Activated CD4-positive, alpha-beta T cell treated with anti-CD3 and anti-CD28 coated beads, Interleukin-2, amount 10 ng/mL, durations not matched to agents 24 days and 14 days (primary cell): ENCODE measurements at regions not wholly inside any gene's neighbourhood (a gene's known extent, or its start where the extent isn't known, plus 50 kb on each side); places are given as distances from the start of the nearest gene placed in this dataset.
A peak's percentile ranks its signal among the peaks of the same experiment; 100 is the strongest.

Experiments
- DNase-seq: peaks from one replicate; pipeline ENCODE4 v3.0.0; 2022
- H3K27ac Mint-ChIP-seq: one replicate; pipeline ENCODE4 v1.8.0; 2022; ENCODE audit warnings: mild to moderate bottlenecking, mixed read lengths
- H3K27me3 Mint-ChIP-seq: one replicate; pipeline ENCODE4 v1.8.0; 2022; ENCODE audit warnings: mixed read lengths
- H3K36me3 Mint-ChIP-seq: one replicate; pipeline ENCODE4 v1.8.0; 2022; ENCODE audit warnings: low read depth, mild to moderate bottlenecking, mixed read lengths
- H3K4me1 Mint-ChIP-seq: one replicate; pipeline ENCODE4 v1.8.0; 2021; ENCODE audit warnings: mixed read lengths
- H3K4me3 Mint-ChIP-seq: one replicate; pipeline ENCODE4 v1.8.0; 2022; ENCODE audit warnings: mild to moderate bottlenecking, moderate library complexity, mixed read lengths
- H3K9me3 Mint-ChIP-seq: one replicate; pipeline ENCODE4 v1.8.0; 2021; ENCODE audit warnings: mixed read lengths
- intact Hi-C: fragments of 100-400 bp; cut with micrococcal nuclease; formaldehyde crosslinking; loops from one replicate; pipeline ENCODE4 v1.15.1; 2023

DNA sequence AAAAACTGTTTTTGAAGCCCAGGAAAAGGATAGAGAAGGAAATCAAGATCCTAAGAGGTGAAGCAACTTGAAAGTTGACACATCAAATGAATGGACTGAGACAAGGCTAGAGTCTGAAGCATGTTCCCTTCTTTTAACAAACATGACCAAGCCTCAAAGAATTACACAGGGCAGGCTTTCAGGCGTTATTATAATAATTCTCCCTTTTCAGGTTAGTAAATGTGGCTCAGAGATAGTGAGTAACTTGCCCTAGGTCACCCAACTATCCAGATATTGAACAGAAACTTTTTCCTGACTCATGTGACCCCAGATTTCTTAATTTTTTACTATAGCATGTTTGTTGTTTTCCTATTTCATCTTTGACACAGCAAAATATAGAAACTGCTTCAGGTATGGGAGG, 91.7 kb downstream of the PPP1R2C start:
- H3K9me3 Mint-ChIP-seq, result no peaks in the 10 kb centered on the region
- no peak overlapping the region for H3K4me3 Mint-ChIP-seq
- H3K27me3 Mint-ChIP-seq, result no peaks in the 10 kb centered on the region
- no peaks in the 10 kb centered on the region for H3K4me1 Mint-ChIP-seq
- intact Hi-C loops, result no loop called here
- H3K36me3 Mint-ChIP-seq, result no peaks in the 10 kb centered on the region
- no peak overlapping the region for H3K27ac Mint-ChIP-seq
- no peak for DNase-seq

DNA sequence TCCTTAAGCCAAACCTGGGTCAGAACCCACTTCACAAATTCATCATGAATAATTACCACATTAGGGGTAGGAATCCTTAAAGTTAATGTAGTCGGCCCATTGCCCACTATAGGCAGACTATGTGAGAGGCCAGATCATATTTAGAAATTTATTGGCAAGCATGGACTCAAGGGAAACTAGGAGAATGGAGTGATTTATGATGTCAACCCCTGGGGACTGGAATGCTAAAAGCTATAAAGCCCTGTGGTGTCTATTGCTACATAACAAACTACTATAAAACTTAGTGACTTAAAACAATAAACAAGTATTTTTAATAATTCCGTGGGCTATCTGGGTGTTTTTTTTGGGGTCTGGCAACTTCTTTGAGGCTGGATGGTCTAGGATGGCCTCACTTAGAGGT, 93.9 kb downstream of the PPP1R2C start:
- no peaks in the 10 kb centered on the region for H3K36me3 Mint-ChIP-seq

DNA sequence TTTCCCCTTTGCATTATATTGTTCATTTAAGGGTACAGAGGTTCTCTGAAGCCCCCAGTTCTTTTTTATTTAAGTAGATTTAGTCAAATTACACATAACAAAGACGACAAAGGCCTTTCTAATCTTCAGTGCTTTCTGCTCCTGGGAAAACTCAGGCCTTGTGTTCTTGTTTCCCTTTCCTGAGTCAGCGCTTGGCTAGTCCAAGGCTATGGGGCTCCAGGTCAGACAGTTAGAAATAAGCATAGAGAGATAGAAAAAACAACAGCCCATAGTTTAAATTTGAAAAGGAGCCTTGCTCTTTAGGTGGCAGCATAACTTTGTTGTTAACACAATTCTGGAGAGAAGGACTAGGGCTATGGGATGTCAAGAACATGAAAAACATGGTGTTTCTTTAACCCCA, 97.3 kb downstream of the PPP1R2C start:
- no peaks in the 10 kb centered on the region for H3K9me3 Mint-ChIP-seq
- no peaks in the 10 kb centered on the region for H3K27me3 Mint-ChIP-seq
- no peaks in the 10 kb centered on the region for H3K4me1 Mint-ChIP-seq
- no peak overlapping the region for H3K4me3 Mint-ChIP-seq
- intact Hi-C loops, result no loop called here
- H3K36me3 Mint-ChIP-seq, result no peaks in the 10 kb centered on the region
- no peak for DNase-seq
- no peak overlapping the region for H3K27ac Mint-ChIP-seq

More for the DNA sequence above, 93.9 kb downstream of the PPP1R2C start:
- DNase-seq, result no peak
- Mint-ChIP-seq H3K4me3 (no peak overlapping the region), H3K27ac (no peak overlapping the region), H3K27me3 (no peaks in the 10 kb centered on the region), H3K4me1 (no peaks in the 10 kb centered on the region), H3K9me3 (no peaks in the 10 kb centered on the region)
- intact Hi-C loops, result no loop called here

DNA sequence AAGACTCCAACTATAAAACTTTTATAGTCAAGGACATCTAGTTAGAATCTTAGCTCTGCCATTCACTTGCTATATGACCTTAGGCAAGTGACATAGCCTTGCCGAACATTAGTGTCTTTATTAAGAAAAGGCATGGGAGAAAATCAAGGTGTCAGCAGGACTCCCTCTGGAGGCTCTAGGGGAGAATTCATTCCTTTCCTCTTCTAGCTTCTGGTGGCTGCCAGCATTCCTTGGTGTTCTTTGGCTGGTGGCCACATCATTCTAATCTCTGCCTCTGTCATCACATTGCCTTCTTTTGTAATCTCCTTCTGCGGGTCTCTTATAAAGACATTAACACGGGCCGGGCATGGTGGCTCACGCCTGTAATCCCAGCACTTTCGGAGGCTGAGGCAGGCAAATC, 99.8 kb downstream of the PPP1R2C start:
- H3K4me1 Mint-ChIP-seq, result no peaks in the 10 kb centered on the region
- no peaks in the 10 kb centered on the region for H3K36me3 Mint-ChIP-seq
- intact Hi-C loops, result no loop called here
- no peaks in the 10 kb centered on the region for H3K27me3 Mint-ChIP-seq
- H3K27ac Mint-ChIP-seq, result no peak overlapping the region
- DNase-seq, result no peak
- H3K4me3 Mint-ChIP-seq, result no peak overlapping the region
- H3K9me3 Mint-ChIP-seq, result no peaks in the 10 kb centered on the region

DNA sequence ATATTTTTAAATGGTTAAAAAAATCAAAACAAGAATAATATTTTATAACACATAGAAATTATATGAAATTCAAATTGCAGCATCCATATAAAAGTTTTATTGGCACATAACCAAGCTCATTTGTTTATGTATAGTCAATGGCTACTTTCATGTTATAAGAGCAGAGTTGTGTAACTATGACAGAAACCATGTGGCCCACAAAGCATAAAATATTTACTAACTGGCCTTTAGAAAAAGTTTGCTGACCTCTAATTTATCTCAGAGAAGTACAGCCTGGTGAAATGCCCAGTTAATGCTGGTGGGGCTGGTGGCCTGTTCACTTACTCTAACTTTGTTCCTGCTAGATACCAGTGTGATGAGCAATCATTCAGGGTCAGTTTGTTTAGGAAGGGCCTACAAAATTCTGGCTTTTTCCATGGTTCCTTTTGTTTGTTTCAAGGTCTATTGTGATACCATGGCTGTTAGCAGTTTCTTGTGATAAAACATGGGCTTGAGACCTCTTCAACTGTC, 104.6 kb downstream of the PPP1R2C start:
- Mint-ChIP-seq H3K36me3 (no peaks in the 10 kb centered on the region), H3K9me3 (peaks cover 5% of the 10 kb centered on the region), H3K27me3 (no peaks in the 10 kb centered on the region), H3K4me1 (no peaks in the 10 kb centered on the region), H3K4me3 (no peak overlapping the region), H3K27ac (no peak overlapping the region)
- DNase-seq, result no peak
- intact Hi-C loops, result no loop called here

DNA sequence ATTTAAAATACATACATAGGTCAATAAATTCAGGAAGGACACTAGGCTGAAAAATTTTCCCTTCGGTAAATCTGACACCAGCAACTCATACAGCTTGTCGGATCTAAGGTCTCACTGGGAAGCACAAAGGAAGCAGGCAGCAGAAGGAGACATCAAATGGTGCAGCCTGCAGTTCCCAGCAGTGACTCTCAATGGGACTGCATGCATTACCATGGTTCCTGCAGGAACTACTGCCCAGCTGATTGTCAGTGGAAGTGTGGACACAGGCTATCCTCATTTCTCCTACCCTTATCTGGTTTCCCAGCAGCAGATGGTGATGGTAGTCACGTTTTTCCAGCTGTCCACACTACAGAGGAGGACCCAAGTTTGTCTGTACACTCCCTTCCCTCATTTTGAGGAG, 113.3 kb downstream of the PPP1R2C start:
- Mint-ChIP-seq H3K4me3 (no peak overlapping the region), H3K27ac (no peak overlapping the region), H3K4me1 (no peaks in the 10 kb centered on the region), H3K9me3 (no peaks in the 10 kb centered on the region), H3K36me3 (no peaks in the 10 kb centered on the region), H3K27me3 (no peaks in the 10 kb centered on the region)
- intact Hi-C loops, result no loop called here
- DNase-seq, result no peak

DNA sequence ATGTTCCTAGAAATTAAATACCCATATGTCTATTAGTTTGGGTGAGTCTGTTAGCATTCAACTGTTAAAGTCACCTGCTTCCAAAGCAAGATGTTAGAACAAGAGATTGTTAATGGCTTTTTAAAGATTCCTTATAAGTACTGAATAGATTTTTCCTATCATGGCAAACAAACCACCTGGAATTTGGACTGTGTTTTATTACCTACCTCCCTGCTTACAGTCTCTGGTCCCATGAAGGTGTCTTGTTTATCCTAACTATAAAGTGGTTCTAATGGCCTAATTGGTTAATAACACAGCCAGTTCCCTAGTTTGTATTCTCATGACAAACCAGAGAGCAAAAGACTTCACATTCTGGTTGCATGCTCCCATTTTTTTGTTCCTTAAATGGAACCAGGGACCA, 149.5 kb downstream of the PPP1R2C start:
- H3K27me3 Mint-ChIP-seq, result no peaks in the 10 kb centered on the region
- no peaks in the 10 kb centered on the region for H3K36me3 Mint-ChIP-seq
- H3K4me1 Mint-ChIP-seq, result no peaks in the 10 kb centered on the region
- H3K9me3 Mint-ChIP-seq, result peaks cover 4% of the 10 kb centered on the region
- no peak overlapping the region for H3K27ac Mint-ChIP-seq
- intact Hi-C loops, result no loop called here
- H3K4me3 Mint-ChIP-seq, result no peak overlapping the region
- DNase-seq, result no peak

DNA sequence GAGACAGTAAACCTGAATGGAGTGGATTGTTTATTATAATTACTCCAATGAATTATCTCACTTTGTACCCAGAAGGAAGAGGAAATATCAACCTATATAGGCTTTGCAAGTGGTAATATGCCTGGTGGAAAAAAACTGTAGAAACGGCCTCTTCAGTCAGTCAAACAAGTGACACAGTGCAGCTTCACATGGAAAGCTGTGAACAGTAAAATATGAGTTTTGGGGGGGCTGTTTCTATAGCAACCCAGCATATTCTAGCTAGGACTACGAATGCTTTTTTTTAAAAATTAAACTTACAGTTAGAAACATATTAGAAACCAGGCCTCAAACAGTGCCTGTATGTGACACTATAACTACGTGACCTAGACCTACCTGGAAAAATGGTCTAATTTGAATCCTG, 150.1 kb downstream of the PPP1R2C start:
- Mint-ChIP-seq H3K4me3 (no peak overlapping the region), H3K27me3 (no peaks in the 10 kb centered on the region), H3K9me3 (peaks cover 4% of the 10 kb centered on the region), H3K27ac (no peak overlapping the region), H3K36me3 (no peaks in the 10 kb centered on the region), H3K4me1 (no peaks in the 10 kb centered on the region)
- intact Hi-C loops, result no loop called here
- DNase-seq, result no peak

DNA sequence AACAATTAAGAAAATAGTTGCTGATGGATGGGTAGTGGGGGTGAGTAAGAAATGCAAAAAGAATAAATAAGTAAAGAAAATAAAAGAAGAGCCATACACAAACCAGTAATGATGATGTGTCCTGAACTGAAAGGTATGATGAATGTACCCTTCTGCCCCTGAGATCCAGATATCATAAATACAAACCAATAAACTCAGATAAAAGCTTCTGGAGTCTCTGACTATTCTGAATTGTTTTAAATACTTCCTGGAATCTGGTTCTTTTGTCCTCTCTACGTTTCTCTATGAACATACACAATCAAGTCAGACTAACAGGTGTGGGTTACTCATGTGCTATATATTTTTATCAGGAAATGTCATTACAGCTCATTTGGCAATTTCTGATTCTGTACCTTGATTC, 153.4 kb downstream of the PPP1R2C start:
- Mint-ChIP-seq H3K36me3 (no peaks in the 10 kb centered on the region), H3K4me1 (no peaks in the 10 kb centered on the region), H3K27ac (no peak overlapping the region), H3K27me3 (no peaks in the 10 kb centered on the region), H3K4me3 (no peak overlapping the region), H3K9me3 (no peaks in the 10 kb centered on the region)
- intact Hi-C loops, result no loop called here
- no peak for DNase-seq

DNA sequence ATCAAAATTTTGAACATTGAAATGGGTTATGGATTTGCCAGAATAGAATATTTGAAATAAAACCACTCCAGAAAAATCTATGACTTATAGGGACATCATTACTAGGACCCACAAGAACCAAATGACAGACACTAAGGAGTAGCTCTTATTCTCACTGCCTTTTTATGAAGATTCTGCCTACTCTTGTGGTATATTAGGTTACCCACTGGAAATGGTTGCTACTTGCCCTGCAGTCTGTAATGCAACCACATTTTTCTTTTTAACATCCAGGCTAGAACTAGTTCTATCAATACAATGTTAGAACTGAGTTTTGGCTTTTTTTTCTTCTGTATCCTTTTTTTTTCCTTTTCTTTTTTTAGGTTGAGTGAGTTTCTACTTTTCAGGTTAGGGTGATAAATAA, 158.9 kb downstream of the PPP1R2C start:
- no peak for DNase-seq
- H3K27ac Mint-ChIP-seq, result no peak overlapping the region
- H3K4me3 Mint-ChIP-seq, result no peak overlapping the region
- intact Hi-C loops, result no loop called here
- H3K27me3 Mint-ChIP-seq, result no peaks in the 10 kb centered on the region
- no peaks in the 10 kb centered on the region for H3K36me3 Mint-ChIP-seq
- peaks cover 5% of the 10 kb centered on the region for H3K4me1 Mint-ChIP-seq
- H3K9me3 Mint-ChIP-seq, result no peaks in the 10 kb centered on the region

DNA sequence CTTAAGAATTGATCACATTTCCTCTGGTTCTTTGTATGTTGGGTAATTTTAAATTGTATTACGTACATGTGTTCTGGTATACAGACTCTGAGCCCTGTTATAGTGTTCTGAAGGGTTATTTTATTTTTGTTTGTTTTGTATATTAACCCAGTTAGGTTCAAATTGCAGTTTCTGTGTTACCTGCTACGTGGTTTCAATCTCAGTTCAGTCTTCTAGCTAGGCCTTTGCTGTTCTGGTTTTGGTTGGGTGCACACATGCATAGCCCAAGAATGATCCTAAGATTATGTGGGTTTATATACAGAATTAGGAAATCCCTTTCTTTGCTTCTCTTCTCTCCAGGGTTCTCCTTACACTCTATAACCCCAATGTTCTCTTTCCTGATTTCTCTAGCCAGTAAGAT, 161.0 kb downstream of the PPP1R2C start:
- no peaks in the 10 kb centered on the region for H3K27me3 Mint-ChIP-seq
- H3K27ac Mint-ChIP-seq, result no peak overlapping the region

DNA sequence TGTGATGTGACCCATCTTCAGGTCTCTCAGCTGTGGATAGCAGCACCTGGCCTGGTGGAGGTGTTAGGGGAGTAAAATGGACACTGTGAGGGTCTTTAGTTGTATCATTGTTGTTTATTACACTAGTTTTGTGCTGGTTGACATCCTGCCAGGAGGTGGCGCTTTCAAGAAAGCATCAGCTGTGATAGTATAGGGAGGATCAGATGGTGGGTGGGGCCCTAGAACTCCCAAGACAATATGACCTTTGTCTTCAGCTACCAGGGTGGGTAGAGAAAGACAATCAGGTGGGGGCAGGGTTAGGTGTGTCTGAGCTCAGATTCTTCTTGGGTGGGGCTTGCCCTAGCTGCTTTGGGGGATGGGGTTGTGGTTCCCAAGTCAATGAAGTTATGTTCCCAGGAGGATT, 162.8 kb downstream of the PPP1R2C start:
- H3K9me3 Mint-ChIP-seq, result no peaks in the 10 kb centered on the region
- H3K4me1 Mint-ChIP-seq, result peaks cover 5% of the 10 kb centered on the region
- H3K4me3 Mint-ChIP-seq, result no peak overlapping the region
- intact Hi-C loops, result no loop called here
- H3K27me3 Mint-ChIP-seq, result no peaks in the 10 kb centered on the region
- no peaks in the 10 kb centered on the region for H3K36me3 Mint-ChIP-seq
- DNase-seq, result peak; percentile 53
- no peak overlapping the region for H3K27ac Mint-ChIP-seq

More for the DNA sequence above, 161.0 kb downstream of the PPP1R2C start:
- Mint-ChIP-seq H3K9me3 (no peaks in the 10 kb centered on the region), H3K36me3 (no peaks in the 10 kb centered on the region), H3K4me3 (no peak overlapping the region), H3K4me1 (peaks cover 5% of the 10 kb centered on the region)
- DNase-seq, result no peak
- intact Hi-C loops, result no loop called here

DNA sequence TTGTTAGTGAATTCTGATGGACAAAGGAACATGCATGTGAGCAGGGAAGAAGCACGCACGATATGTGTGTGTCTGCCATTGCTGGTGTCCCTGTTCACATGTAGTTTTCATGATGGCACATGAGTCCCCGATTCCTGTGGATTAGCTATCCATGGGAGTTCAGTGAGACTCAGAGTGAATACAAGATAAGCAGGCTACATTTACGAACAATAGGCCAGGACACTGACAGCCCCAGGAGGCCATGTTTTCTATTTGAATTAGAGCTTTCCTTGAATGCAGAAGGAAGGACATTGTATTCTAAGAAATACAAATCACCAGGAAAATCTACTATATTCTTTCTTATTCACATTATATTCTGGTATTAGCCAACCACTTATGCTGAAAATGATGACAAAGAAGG, 171.4 kb downstream of the PPP1R2C start:
- Mint-ChIP-seq H3K27me3 (no peaks in the 10 kb centered on the region), H3K4me1 (no peaks in the 10 kb centered on the region)

DNA sequence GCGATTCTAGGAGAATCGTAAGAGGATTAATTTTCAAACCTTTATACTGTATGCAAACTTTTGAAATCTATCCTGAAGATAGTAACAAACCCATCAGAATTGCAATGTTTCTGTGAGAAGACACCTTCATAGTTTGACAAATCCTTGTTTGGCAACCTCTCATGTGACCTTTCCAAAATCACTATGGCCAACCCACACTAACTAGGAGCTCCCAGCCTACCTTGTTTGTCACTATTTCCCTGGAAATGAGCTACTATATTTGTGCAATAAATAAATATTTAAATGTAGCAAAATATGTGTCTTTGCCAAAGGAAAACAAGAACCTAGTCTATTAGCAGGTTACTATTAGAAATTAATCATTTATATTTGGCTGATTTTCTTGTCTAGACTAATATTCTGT, 173.7 kb downstream of the PPP1R2C start:
- intact Hi-C loops, result no loop called here
- no peak for DNase-seq
- H3K27me3 Mint-ChIP-seq, result no peaks in the 10 kb centered on the region
- H3K4me3 Mint-ChIP-seq, result no peak overlapping the region
- no peaks in the 10 kb centered on the region for H3K36me3 Mint-ChIP-seq
- peaks cover 3% of the 10 kb centered on the region for H3K9me3 Mint-ChIP-seq
- no peaks in the 10 kb centered on the region for H3K4me1 Mint-ChIP-seq
- no peak overlapping the region for H3K27ac Mint-ChIP-seq

More for the DNA sequence above, 171.4 kb downstream of the PPP1R2C start:
- Mint-ChIP-seq H3K27ac (no peak overlapping the region), H3K36me3 (no peaks in the 10 kb centered on the region), H3K9me3 (peaks cover 3% of the 10 kb centered on the region), H3K4me3 (no peak overlapping the region)
- DNase-seq, result no peak
- intact Hi-C loops, result no loop called here

DNA sequence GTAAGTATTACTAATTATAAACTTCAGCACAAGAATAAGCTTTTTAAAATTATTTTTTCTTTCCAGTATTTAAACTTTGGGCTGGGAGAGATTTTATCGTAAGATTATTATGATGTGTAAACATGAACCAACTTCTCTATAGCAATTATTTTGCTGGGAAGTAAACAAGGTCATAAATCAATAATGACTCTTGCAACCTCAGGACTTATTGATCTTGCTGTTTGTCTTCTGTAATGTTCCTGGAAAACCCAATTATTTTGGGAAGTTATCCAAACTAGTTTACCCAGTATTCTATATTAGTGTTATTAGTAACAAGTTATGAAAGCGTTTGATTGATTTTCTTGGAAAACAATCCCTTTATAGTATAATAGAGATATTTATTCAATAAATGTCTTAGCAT, 174.9 kb downstream of the PPP1R2C start:
- intact Hi-C loops, result no loop called here
- peaks cover 3% of the 10 kb centered on the region for H3K9me3 Mint-ChIP-seq
- DNase-seq, result no peak

More for the DNA sequence above, 174.9 kb downstream of the PPP1R2C start:
- Mint-ChIP-seq H3K36me3 (no peaks in the 10 kb centered on the region), H3K4me3 (no peak overlapping the region), H3K27ac (no peak overlapping the region), H3K4me1 (no peaks in the 10 kb centered on the region), H3K27me3 (no peaks in the 10 kb centered on the region)
